CD4-positive, alpha-beta T cell (primary cell): ENCODE measurements at regions not wholly inside any gene's neighbourhood (a gene's known extent, or its start where the extent isn't known, plus 50 kb on each side); places are given as distances from the start of the nearest gene placed in this dataset.

Experiments used
- ATAC-seq: fragments of 200-7000 bp; cut with Tn5 transposase; one replicate; pipeline ENCODE4 v1.10.0; 2022; ENCODE audit warnings: mild to moderate bottlenecking; ENCODE audit not compliant: poor library complexity
- CTCF ChIA-PET: fragments of 350-600 bp; sonication (Branson Sonifier 250); formaldehyde crosslinking; loops from one replicate; lab custom pipeline; 2021; ENCODE audit warnings: antibody characterized with exemption, inconsistent platforms; lab: Charles Lee
- POLR2A ChIA-PET: fragments of 350-600 bp; sonication (Branson Sonifier 250); formaldehyde crosslinking; loops from one replicate; lab custom pipeline; 2021; ENCODE audit warnings: antibody characterized with exemption, inconsistent platforms; lab: Charles Lee
- DNase-seq, 14 experiments: peaks; one replicate each; pipeline ENCODE4 v3.0.0-alpha.2; 2013 to 2020; ENCODE audit warnings: mixed read lengths in 2 of 14
- H3K27ac ChIP-seq, 2 donors: one replicate each; pipeline versions ENCODE4 v1.5.1 to v1.7.0; 2013; ENCODE audit warnings: low read length in 2 of 2, low read depth in 1 of 2, mild to moderate bottlenecking in 1 of 2
- H3K27me3 ChIP-seq, 2 experiments: 1 replicate in 1 of 2; 2 replicates in 1 of 2; pipeline versions ENCODE4 v1.6.1 to v1.7.0; 2013; ENCODE audit warnings: low read length in 2 of 2, control low read depth in 1 of 2, mild to moderate bottlenecking in 1 of 2, moderate library complexity in 1 of 2; ENCODE audit not compliant: insufficient read depth in 2 of 2, control insufficient read depth in 1 of 2
- H3K36me3 ChIP-seq: one replicate; pipeline ENCODE4 v1.6.1; 2013; ENCODE audit warnings: low read length, control low read depth; ENCODE audit not compliant: insufficient read depth
- H3K4me1 ChIP-seq: one replicate; pipeline ENCODE4 v1.6.1; 2013; ENCODE audit warnings: low read length, control low read depth; ENCODE audit not compliant: insufficient read depth
- H3K4me3 ChIP-seq: one replicate; pipeline ENCODE4 v1.5.1; 2013; ENCODE audit warnings: mild to moderate bottlenecking, low read length, moderate library complexity
- H3K9me3 ChIP-seq, 2 experiments: 1 replicate in 1 of 2; 2 replicates in 1 of 2; pipeline versions ENCODE4 v1.6.1 to v1.7.0; 2013; ENCODE audit warnings: low read length in 2 of 2, mild to moderate bottlenecking in 2 of 2, control low read depth in 1 of 2, moderate library complexity in 1 of 2; ENCODE audit not compliant: control insufficient read depth in 1 of 2, insufficient read depth in 1 of 2
- H3K27ac Mint-ChIP-seq: one replicate; pipeline ENCODE4 v1.8.0; 2020; ENCODE audit warnings: mixed read lengths
- H3K27me3 Mint-ChIP-seq: one replicate; pipeline ENCODE4 v1.8.0; 2021; ENCODE audit warnings: mixed read lengths
- H3K36me3 Mint-ChIP-seq: one replicate; pipeline ENCODE4 v1.8.0; 2021; ENCODE audit warnings: low read depth, mixed read lengths
- H3K4me1 Mint-ChIP-seq: one replicate; pipeline ENCODE4 v1.8.0; 2021; ENCODE audit warnings: low read depth, mixed read lengths
- H3K4me3 Mint-ChIP-seq: one replicate; pipeline ENCODE4 v1.8.0; 2020; ENCODE audit warnings: mild to moderate bottlenecking, mixed read lengths
- H3K9me3 Mint-ChIP-seq: one replicate; pipeline ENCODE4 v1.8.0; 2020; ENCODE audit warnings: mixed read lengths
- intact Hi-C, 2 experiments: fragments of 100-400 bp; cut with DNase I in 1 of 2; cut with micrococcal nuclease in 1 of 2; formaldehyde crosslinking; loops; one replicate each; pipeline versions ENCODE4 v1.15.1 to v1.9.0; 2023 to 2025; cut with DNase I, micrococcal nuclease
- TF ChIP-seq, protein P1 (sequence below): fragments of 200-600 bp; IDR thresholded peaks from one replicate; pipeline ENCODE4 v1.8.0; 2022; ENCODE audit warnings: antibody characterized with exemption, mild to moderate bottlenecking

GRCh38 chr2:64283006-64283570 is 138.9 kb upstream of the PELI1 start:
- ChIA-PET POLR2A (interaction anchor here (0.8 to 1.3 kb wide), 4 partner anchors 22 to 944 kb away, joined by 3 read pairs; partner anchors contain the start of gene ACTR2), CTCF (no interaction called here)
- Mint-ChIP-seq H3K27me3 (no peaks in the 10 kb centered on the region), H3K27ac (no peak overlapping the region), H3K4me1 (no peaks in the 10 kb centered on the region), H3K9me3 (no peaks in the 10 kb centered on the region), H3K4me3 (no peak overlapping the region), H3K36me3 (no peaks in the 10 kb centered on the region)
- TF ChIP-seq, protein P1, sequence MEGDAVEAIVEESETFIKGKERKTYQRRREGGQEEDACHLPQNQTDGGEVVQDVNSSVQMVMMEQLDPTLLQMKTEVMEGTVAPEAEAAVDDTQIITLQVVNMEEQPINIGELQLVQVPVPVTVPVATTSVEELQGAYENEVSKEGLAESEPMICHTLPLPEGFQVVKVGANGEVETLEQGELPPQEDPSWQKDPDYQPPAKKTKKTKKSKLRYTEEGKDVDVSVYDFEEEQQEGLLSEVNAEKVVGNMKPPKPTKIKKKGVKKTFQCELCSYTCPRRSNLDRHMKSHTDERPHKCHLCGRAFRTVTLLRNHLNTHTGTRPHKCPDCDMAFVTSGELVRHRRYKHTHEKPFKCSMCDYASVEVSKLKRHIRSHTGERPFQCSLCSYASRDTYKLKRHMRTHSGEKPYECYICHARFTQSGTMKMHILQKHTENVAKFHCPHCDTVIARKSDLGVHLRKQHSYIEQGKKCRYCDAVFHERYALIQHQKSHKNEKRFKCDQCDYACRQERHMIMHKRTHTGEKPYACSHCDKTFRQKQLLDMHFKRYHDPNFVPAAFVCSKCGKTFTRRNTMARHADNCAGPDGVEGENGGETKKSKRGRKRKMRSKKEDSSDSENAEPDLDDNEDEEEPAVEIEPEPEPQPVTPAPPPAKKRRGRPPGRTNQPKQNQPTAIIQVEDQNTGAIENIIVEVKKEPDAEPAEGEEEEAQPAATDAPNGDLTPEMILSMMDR, result no peak
- no peak for ATAC-seq
- intact Hi-C loops, result loop anchor here (5.0 kb wide), 2 partner anchors 141 to 1576 kb away; partner anchors contain the start of genes EHBP1 (in 1 of the 2) and PELI1 (in 1 of the 2)
- Histone ChIP-seq H3K27ac (peak overlapping the region; percentile 39 to 53), H3K4me1 (peaks cover 14% of the 10 kb centered on the region), H3K36me3 (no peaks in the 10 kb centered on the region), H3K4me3 (peak overlapping the region; percentile 44), H3K27me3 (no peaks in the 10 kb centered on the region), H3K9me3 (no peaks in the 10 kb centered on the region)
- DNase-seq, result peak in 2 of 14 experiments; percentile 4 to 15

DNA sequence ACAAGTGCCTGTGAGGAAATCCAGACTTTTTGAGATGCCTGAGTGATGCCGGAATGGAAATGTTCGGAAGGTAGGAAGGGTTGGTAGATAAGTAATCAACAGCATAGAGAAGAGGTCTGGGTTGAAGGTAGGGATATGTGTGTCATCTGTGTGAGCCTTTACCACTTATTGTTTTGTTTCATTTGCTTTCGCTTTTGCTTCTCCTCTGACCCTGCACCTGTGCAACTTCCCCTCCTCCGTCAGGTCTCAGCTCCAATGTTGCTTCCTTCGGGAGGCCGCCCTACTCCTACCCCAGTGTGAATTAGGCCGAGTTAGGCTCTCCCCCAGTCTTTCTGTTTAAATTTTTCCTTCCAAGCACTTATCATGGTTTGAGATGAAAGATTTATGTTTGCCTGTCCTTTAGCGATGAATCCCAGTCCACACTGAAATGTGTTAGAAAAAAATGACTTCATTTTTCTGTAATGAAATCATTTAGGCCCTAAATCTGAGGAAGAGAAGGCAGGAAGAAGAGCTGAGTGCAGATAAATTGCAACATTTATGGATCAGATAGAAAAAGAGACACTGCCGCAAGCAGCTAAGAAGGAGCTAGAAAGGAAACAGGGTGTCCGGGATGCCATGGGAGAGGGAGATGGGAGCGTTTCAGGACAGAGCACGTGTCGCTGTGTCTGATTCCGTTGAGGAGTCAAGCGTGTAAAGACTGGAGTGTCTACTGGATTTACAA is 139.6 kb upstream of the PELI1 start:
- peak in 10 of 14 experiments; percentile 7 to 70 (median 32) for DNase-seq
- TF ChIP-seq, protein P1, result no peak

DNA sequence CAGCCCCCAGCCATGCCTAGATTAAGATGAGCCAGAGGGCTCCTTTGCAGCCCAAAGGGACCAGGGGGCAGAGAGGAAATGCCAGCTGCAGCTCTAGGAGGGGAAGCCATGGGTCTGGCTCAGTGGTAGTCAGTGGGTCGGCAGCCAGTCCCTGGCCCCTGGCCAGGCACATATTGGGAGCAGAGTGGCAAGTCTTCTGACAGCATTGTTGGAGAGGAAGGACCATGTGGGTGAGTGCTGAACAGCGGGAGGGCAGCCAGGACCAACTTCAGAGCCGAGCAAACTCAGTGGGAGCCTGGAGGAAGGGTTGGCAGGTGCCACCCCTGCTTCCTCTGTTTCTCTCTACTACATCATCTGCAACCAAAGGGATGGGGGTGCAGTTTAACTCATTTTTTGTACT is 140.5 kb upstream of the PELI1 start:
- Histone ChIP-seq H3K27ac (no peak overlapping the region), H3K4me3 (no peak overlapping the region), H3K36me3 (no peaks in the 10 kb centered on the region), H3K4me1 (peaks cover 14% of the 10 kb centered on the region), H3K27me3 (no peaks in the 10 kb centered on the region), H3K9me3 (no peaks in the 10 kb centered on the region)
- TF ChIP-seq, protein P1, result no peak
- ChIA-PET POLR2A (no interaction called here), CTCF (no interaction called here)
- no peaks in the 10 kb centered on the region for H3K27me3 Mint-ChIP-seq
- intact Hi-C loops, result loop anchor here (5.0 kb wide), 2 partner anchors 142 to 1577 kb away; partner anchors contain the start of genes EHBP1 (in 1 of the 2) and PELI1 (in 1 of the 2)
- H3K4me1 Mint-ChIP-seq, result no peaks in the 10 kb centered on the region
- H3K4me3 Mint-ChIP-seq, result no peak overlapping the region
- no peaks in the 10 kb centered on the region for H3K9me3 Mint-ChIP-seq
- no peaks in the 10 kb centered on the region for H3K36me3 Mint-ChIP-seq
- ATAC-seq, result no peak
- DNase-seq, result no peak
- no peak overlapping the region for H3K27ac Mint-ChIP-seq

More for the DNA sequence above, 139.6 kb upstream of the PELI1 start:
- no peaks in the 10 kb centered on the region for H3K27me3 ChIP-seq
- H3K27me3 Mint-ChIP-seq, result no peaks in the 10 kb centered on the region
- H3K4me1 Mint-ChIP-seq, result no peaks in the 10 kb centered on the region
- H3K4me3 Mint-ChIP-seq, result no peak overlapping the region
- H3K27ac Mint-ChIP-seq, result no peak overlapping the region
- POLR2A ChIA-PET, result interaction anchor here (0.8 to 1.3 kb wide), 6 partner anchors 23 to 944 kb away, joined by 3 to 5 read pairs (median 3); partner anchors contain the start of gene ACTR2
- peaks cover 14% of the 10 kb centered on the region for H3K4me1 ChIP-seq
- CTCF ChIA-PET, result no interaction called here
- no peaks in the 10 kb centered on the region for H3K36me3 Mint-ChIP-seq
- no peaks in the 10 kb centered on the region for H3K9me3 ChIP-seq
- H3K36me3 ChIP-seq, result no peaks in the 10 kb centered on the region
- H3K4me3 ChIP-seq, result peak overlapping the region; percentile 44
- intact Hi-C loops, result loop anchor here (5.0 kb wide), 2 partner anchors 142 to 1576 kb away; partner anchors contain the start of genes EHBP1 (in 1 of the 2) and PELI1 (in 1 of the 2)
- peak overlapping the region; percentile 39 to 53 for H3K27ac ChIP-seq
- ATAC-seq, result peak; percentile 95
- H3K9me3 Mint-ChIP-seq, result no peaks in the 10 kb centered on the region
